ENCODE measurements at regions not wholly inside any gene's neighbourhood (a gene's known extent, or its start where the extent isn't known, plus 50 kb on each side); places are given as distances from the start of the nearest gene placed in this dataset.
"Not testable (repeated sequence)": the region's sequence is repeated elsewhere in the genome, so short reads cannot be mapped to it uniquely, and the experiment has no call there.

- no peak for DNase-seq (ENCODE audit: low spot score)
Observed at GRCh38 chr18:1133541-1133940, 228.9 kb downstream of the ADCYAP1 start.

- no peak for DNase-seq (ENCODE audit: low spot score)
Observed at GRCh38 chr18:1147730-1148129, 243.1 kb downstream of the ADCYAP1 start.

- DNase-seq (ENCODE audit: low spot score): no peak
Observed at GRCh38 chr18:1149709-1150108, 245.0 kb downstream of the ADCYAP1 start.

- no peak for DNase-seq (ENCODE audit: low spot score)
Observed at GRCh38 chr18:1150344-1150743, 245.7 kb downstream of the ADCYAP1 start.

GRCh38 chr18:1152958-1153357 lies 248.3 kb downstream of the ADCYAP1 start:
- not testable (repeated sequence) for DNase-seq (ENCODE audit: low spot score)

GRCh38 chr18:1173593-1173992 lies 268.9 kb downstream of the ADCYAP1 start:
- no peak for DNase-seq (ENCODE audit: low spot score)

- no peak for DNase-seq (ENCODE audit: low spot score)
Observed at GRCh38 chr18:1177232-1177631, 272.6 kb downstream of the ADCYAP1 start.

- DNase-seq (ENCODE audit: low spot score): no peak
Observed at GRCh38 chr18:1191341-1191740, 286.7 kb downstream of the ADCYAP1 start.

GRCh38 chr18:1213126-1213525 lies 308.5 kb downstream of the ADCYAP1 start:
- no peak for DNase-seq (ENCODE audit: low spot score)

- no peak for DNase-seq (ENCODE audit: low spot score)
Observed at GRCh38 chr18:1222880-1223279, 318.2 kb downstream of the ADCYAP1 start.

- no peak for DNase-seq (ENCODE audit: low spot score)
Observed at GRCh38 chr18:1227025-1227424, 322.4 kb downstream of the ADCYAP1 start.

GRCh38 chr18:1229634-1230033 lies 325.0 kb downstream of the ADCYAP1 start:
- no peak for DNase-seq (ENCODE audit: low spot score)

- DNase-seq (ENCODE audit: low spot score): no peak
Observed at GRCh38 chr18:1232867-1233266, 328.2 kb downstream of the ADCYAP1 start.

GRCh38 chr18:1240701-1241100 lies 336.0 kb downstream of the ADCYAP1 start:
- no peak for DNase-seq (ENCODE audit: low spot score)

- DNase-seq (ENCODE audit: low spot score): no peak
Observed at GRCh38 chr18:1244397-1245122, 339.9 kb downstream of the ADCYAP1 start.

GRCh38 chr18:1246827-1247226 lies 342.2 kb downstream of the ADCYAP1 start:
- DNase-seq (ENCODE audit: low spot score): no peak

- no peak for DNase-seq (ENCODE audit: low spot score)
Observed at GRCh38 chr18:1252534-1252933, 347.9 kb downstream of the ADCYAP1 start.

GRCh38 chr18:1252936-1253335 lies 348.3 kb downstream of the ADCYAP1 start:
- no peak for DNase-seq (ENCODE audit: low spot score)

GRCh38 chr18:1253827-1254226 lies 349.2 kb downstream of the ADCYAP1 start:
- DNase-seq (ENCODE audit: low spot score): no peak

GRCh38 chr18:1261054-1261453 lies 356.4 kb downstream of the ADCYAP1 start:
- DNase-seq (ENCODE audit: low spot score): no peak

GRCh38 chr18:1267021-1267420 lies 362.4 kb downstream of the ADCYAP1 start:
- DNase-seq (ENCODE audit: low spot score): no peak

GRCh38 chr18:1270081-1270480 lies 365.4 kb downstream of the ADCYAP1 start:
- no peak for DNase-seq (ENCODE audit: low spot score)

GRCh38 chr18:1273469-1273868 lies 368.8 kb downstream of the ADCYAP1 start:
- DNase-seq (ENCODE audit: low spot score): no peak

GRCh38 chr18:1292167-1292566 lies 387.5 kb downstream of the ADCYAP1 start:
- DNase-seq (ENCODE audit: low spot score): no peak
